A673 (cell line): ENCODE measurements at regions not wholly inside any gene's neighbourhood (a gene's known extent, or its start where the extent isn't known, plus 50 kb on each side); places are given as distances from the start of the nearest gene placed in this dataset.

Experiments
- CTCF ChIP-seq: fragments of 300-800, 200-600 bp; sonication (generic); conservative IDR thresholded peaks from 2 replicates; pipeline ENCODE4 v1.5.1; 2017; ENCODE audit warnings: low read depth, mild to moderate bottlenecking, antibody characterized with exemption, low read length, moderate library complexity, mixed read lengths
- EZH2 ChIP-seq: fragments of 200-600 bp; sonication (generic); IDR thresholded peaks from 2 replicates; pipeline ENCODE4 v1.6.1; 2017; ENCODE audit warnings: borderline replicate concordance, low read depth, mild to moderate bottlenecking, mixed read lengths, antibody characterized with exemption, low read length; ENCODE audit not compliant: poor library complexity, severe bottlenecking

DNA sequence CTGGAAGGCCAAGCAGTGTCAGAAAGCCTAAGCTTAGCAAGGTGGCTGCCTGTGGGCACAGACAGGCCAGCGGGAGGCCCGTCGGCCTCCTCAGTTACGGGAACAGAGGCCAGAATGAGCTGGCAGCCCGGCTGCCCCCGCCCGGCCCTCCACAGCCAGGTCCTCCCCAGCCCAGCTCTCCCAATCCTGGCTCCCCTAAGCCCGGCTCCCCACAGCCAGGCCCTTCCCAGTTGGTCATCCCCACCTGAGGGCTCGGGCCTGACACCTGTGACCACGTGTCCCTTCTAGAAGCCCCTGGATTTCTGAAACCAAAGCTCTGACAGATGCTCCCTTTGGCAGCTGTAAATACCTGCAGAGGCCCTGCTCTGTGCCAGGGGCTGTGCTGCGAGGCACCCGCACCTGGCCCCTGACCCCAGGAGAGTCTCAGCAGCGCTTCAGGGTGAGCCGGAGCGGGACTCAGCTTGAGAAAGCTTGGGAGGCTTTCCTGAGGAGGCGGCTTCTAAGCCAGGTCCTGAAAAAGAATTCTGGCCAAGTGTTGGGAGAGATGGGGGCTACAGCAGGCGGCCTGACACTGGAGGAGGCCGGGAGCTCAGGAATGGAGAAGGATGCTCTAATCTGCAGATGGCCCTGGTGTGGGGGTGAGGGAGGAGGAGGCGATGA, 80.4 kb upstream of the OLFM1 start:
- no peak for TF ChIP-seq CTCF
- no peak for TF ChIP-seq EZH2
